H1 (cell line): ENCODE measurements at regions not wholly inside any gene's neighbourhood (a gene's known extent, or its start where the extent isn't known, plus 50 kb on each side); places are given as distances from the start of the nearest gene placed in this dataset.

ENCODE experiments used
- BRCA1 ChIP-seq: IDR thresholded peaks from 2 replicates; pipeline ENCODE4 v1.6.1; 2012; ENCODE audit warnings: low read depth, low read length, improper control_type of control experiment
- EZH2 ChIP-seq: fragments of 200-600 bp; sonication (generic); IDR thresholded peaks from 2 replicates; pipeline ENCODE4 v1.7.1; 2012; ENCODE audit warnings: low read depth, mild to moderate bottlenecking, moderate library complexity, low read length, inconsistent platforms; ENCODE audit not compliant: severe bottlenecking
- HDAC6 ChIP-seq: IDR thresholded peaks from one replicate; pipeline ENCODE4 v1.7.1; 2012; ENCODE audit warnings: low read depth, mild to moderate bottlenecking, inconsistent platforms, low read length, moderate library complexity
- POLR2A ChIP-seq, 2 experiments: IDR thresholded peaks; 1 replicate in 1 of 2; 2 replicates in 1 of 2; pipeline ENCODE4 v1.6.1; 2011; ENCODE audit warnings: low read depth in 2 of 2, low read length in 2 of 2, mild to moderate bottlenecking in 2 of 2; ENCODE audit errors: control extremely low read depth in 1 of 2
- POLR2AphosphoS5 ChIP-seq: IDR thresholded peaks from 2 replicates; pipeline ENCODE4 v1.6.1; 2011; ENCODE audit warnings: low read depth, low read length
- RAD21 ChIP-seq, 2 experiments: IDR thresholded peaks in 1 of 2; conservative IDR thresholded peaks in 1 of 2; 2 replicates each; pipeline ENCODE4 v1.6.1; 2011; ENCODE audit warnings: low read depth in 2 of 2, low read length in 2 of 2, improper control_type of control experiment in 1 of 2, inconsistent platforms in 1 of 2, mild to moderate bottlenecking in 1 of 2, moderate library complexity in 1 of 2
- SIN3A ChIP-seq, 2 experiments: IDR thresholded peaks in 1 of 2; conservative IDR thresholded peaks in 1 of 2; 2 replicates each; pipeline ENCODE4 v1.6.1; 2011 to 2012; ENCODE audit warnings: low read length in 2 of 2, improper control_type of control experiment in 1 of 2, low read depth in 1 of 2, mild to moderate bottlenecking in 1 of 2
- TF ChIP-seq, protein P1 (sequence below), 3 experiments: IDR thresholded peaks; 1 replicate in 2 of 3; 2 replicates in 1 of 3; pipeline versions ENCODE4 v1.5.1 to v1.6.1; 2011; ENCODE audit warnings: low read length in 3 of 3, mild to moderate bottlenecking in 3 of 3, inconsistent platforms in 2 of 3, low read depth in 1 of 3, moderate library complexity in 1 of 3; ENCODE audit not compliant: insufficient read depth in 1 of 3; ENCODE audit errors: control extremely low read depth in 1 of 3
- TF ChIP-seq, protein P2 (sequence below): IDR thresholded peaks from 2 replicates; pipeline ENCODE4 v1.6.1; 2012; ENCODE audit warnings: inconsistent platforms

DNA sequence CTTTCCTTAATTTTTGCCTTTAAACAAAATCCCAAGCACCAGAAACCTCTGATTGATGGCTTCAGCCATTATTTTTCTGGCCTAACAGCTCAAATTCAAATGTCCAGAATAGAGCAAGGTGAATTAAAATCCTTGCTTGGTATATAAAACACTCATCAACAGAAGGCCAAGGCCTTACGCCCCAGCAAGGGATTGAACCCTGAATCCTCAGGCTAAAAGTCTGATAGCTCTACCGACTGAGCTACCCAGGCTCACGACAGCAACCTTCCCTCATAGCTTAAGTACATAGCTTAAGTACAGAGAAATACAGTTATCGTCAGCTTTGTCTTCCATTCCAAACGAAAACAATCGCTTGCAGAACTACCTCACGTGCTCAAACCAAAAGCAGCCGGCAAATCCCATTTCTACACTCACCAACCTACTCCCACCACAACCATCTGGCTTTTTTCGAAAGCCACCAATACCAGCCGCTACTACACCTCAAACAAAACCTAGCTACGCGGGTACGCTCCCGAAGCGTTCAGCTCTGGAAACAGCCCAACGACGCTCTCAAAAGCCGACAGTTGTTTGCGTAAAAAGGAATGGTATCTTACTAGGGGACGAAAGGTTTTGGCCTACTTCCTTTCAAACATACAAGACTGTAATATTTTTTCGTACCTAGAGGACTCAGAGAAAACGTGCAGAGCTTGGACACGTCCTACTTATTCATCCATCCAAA lies 167.5 kb downstream of the GPX5 start:
- TF ChIP-seq, protein P1, sequence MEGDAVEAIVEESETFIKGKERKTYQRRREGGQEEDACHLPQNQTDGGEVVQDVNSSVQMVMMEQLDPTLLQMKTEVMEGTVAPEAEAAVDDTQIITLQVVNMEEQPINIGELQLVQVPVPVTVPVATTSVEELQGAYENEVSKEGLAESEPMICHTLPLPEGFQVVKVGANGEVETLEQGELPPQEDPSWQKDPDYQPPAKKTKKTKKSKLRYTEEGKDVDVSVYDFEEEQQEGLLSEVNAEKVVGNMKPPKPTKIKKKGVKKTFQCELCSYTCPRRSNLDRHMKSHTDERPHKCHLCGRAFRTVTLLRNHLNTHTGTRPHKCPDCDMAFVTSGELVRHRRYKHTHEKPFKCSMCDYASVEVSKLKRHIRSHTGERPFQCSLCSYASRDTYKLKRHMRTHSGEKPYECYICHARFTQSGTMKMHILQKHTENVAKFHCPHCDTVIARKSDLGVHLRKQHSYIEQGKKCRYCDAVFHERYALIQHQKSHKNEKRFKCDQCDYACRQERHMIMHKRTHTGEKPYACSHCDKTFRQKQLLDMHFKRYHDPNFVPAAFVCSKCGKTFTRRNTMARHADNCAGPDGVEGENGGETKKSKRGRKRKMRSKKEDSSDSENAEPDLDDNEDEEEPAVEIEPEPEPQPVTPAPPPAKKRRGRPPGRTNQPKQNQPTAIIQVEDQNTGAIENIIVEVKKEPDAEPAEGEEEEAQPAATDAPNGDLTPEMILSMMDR (IDR thresholded peaks at IDR 0.05; ENCODE audit: control extremely low read depth in 1 of 3, insufficient read depth in 1 of 3, low read depth in 1 of 3, low read length in 3 of 3), result no peak
- no peak for TF ChIP-seq EZH2
- TF ChIP-seq BRCA1, result no peak
- TF ChIP-seq SIN3A (conservative IDR thresholded peaks at IDR 0.05 in 1 of 2, IDR thresholded peaks at IDR 0.05 in 1 of 2; ENCODE audit: low read depth in 1 of 2, low read length in 2 of 2), result no peak
- TF ChIP-seq POLR2A (IDR thresholded peaks at IDR 0.05; ENCODE audit: control extremely low read depth in 1 of 2, low read depth in 2 of 2, low read length in 2 of 2), result no peak
- no peak for TF ChIP-seq POLR2AphosphoS5
- TF ChIP-seq RAD21 (IDR thresholded peaks at IDR 0.05 in 1 of 2, conservative IDR thresholded peaks at IDR 0.05 in 1 of 2; ENCODE audit: low read depth in 2 of 2, low read length in 2 of 2), result no peak
- TF ChIP-seq, protein P2, sequence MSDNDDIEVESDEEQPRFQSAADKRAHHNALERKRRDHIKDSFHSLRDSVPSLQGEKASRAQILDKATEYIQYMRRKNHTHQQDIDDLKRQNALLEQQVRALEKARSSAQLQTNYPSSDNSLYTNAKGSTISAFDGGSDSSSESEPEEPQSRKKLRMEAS, result no peak
- TF ChIP-seq HDAC6, result no peak
